TTC549 (cell line): ENCODE measurements at regions not wholly inside any gene's neighbourhood (a gene's known extent, or its start where the extent isn't known, plus 50 kb on each side); places are given as distances from the start of the nearest gene placed in this dataset.
"Not testable (repeated sequence)": the region's sequence is repeated elsewhere in the genome, so short reads cannot be mapped to it uniquely, and the experiment has no call there.

ENCODE experiments used
- FAIRE-seq: peaks from 2 replicates; lab custom pipeline; 2012; peaks lifted over from hg19 to GRCh38; lab: Jason Lieb, UNC

GRCh38 chr12:89227774-89228173, 124.5 kb downstream of the DUSP6 start:
- FAIRE-seq, result no peak

- no peak for FAIRE-seq
Measured at GRCh38 chr12:89225808-89226411, 126.4 kb downstream of the DUSP6 start.

- no peak for FAIRE-seq
Measured at GRCh38 chr12:89225401-89225800, 126.9 kb downstream of the DUSP6 start.

- not testable (repeated sequence) for FAIRE-seq
Measured at GRCh38 chr12:89222580-89222979, 129.7 kb downstream of the DUSP6 start.

GRCh38 chr12:89217472-89217871, 134.8 kb downstream of the DUSP6 start:
- FAIRE-seq, result no peak

GRCh38 chr12:89216211-89216952, 135.9 kb downstream of the DUSP6 start:
- FAIRE-seq, result peak; percentile 82

GRCh38 chr12:89215196-89215595, 137.1 kb downstream of the DUSP6 start:
- FAIRE-seq, result peak; percentile 70

GRCh38 chr12:89213747-89214146, 138.6 kb downstream of the DUSP6 start:
- no peak for FAIRE-seq

GRCh38 chr12:89213139-89213538, 139.2 kb downstream of the DUSP6 start:
- peak; percentile 88 for FAIRE-seq

- no peak for FAIRE-seq
Measured at GRCh38 chr12:89212339-89212771, 139.9 kb downstream of the DUSP6 start.

GRCh38 chr12:89211456-89211855, 140.8 kb downstream of the DUSP6 start:
- peak; percentile 66 for FAIRE-seq

- no peak for FAIRE-seq
Measured at GRCh38 chr12:89210277-89210676, 142.0 kb downstream of the DUSP6 start.

- no peak for FAIRE-seq
Measured at GRCh38 chr12:89208661-89209096, 143.6 kb downstream of the DUSP6 start.

- FAIRE-seq, result no peak
Measured at GRCh38 chr12:89206390-89206789, 145.9 kb downstream of the DUSP6 start.

- no peak for FAIRE-seq
Measured at GRCh38 chr12:89205517-89205916, 146.8 kb downstream of the DUSP6 start.

- no peak for FAIRE-seq
Measured at GRCh38 chr12:89203144-89203543, 149.2 kb downstream of the DUSP6 start.

GRCh38 chr12:89200217-89200616, 152.1 kb downstream of the DUSP6 start:
- no peak for FAIRE-seq

GRCh38 chr12:89195470-89195869, 156.8 kb downstream of the DUSP6 start:
- no peak for FAIRE-seq

GRCh38 chr12:89194683-89195082, 157.6 kb downstream of the DUSP6 start:
- FAIRE-seq, result no peak

- no peak for FAIRE-seq
Measured at GRCh38 chr12:89192429-89192828, 159.9 kb downstream of the DUSP6 start.

GRCh38 chr12:89191597-89191996, 160.7 kb downstream of the DUSP6 start:
- FAIRE-seq, result not testable (repeated sequence)

GRCh38 chr12:89189448-89189847, 162.9 kb downstream of the DUSP6 start:
- FAIRE-seq, result no peak

GRCh38 chr12:89187507-89187906, 164.8 kb downstream of the DUSP6 start:
- FAIRE-seq, result no peak

GRCh38 chr12:89185889-89186288, 166.4 kb downstream of the DUSP6 start:
- FAIRE-seq, result no peak
